ENCODE measurements at regions not wholly inside any gene's neighbourhood (a gene's known extent, or its start where the extent isn't known, plus 50 kb on each side); places are given as distances from the start of the nearest gene placed in this dataset.

- no peak for DNase-seq
Measured at GRCh38 chr10:59090817-59091622, 85.4 kb upstream of the PHYHIPL start.

GRCh38 chr10:59093461-59093860 lies 83.0 kb upstream of the PHYHIPL start:
- DNase-seq = no peak

- no peak for DNase-seq
Measured at GRCh38 chr10:59096631-59097030, 79.8 kb upstream of the PHYHIPL start.

- DNase-seq = no peak
Measured at GRCh38 chr10:59098387-59098786, 78.1 kb upstream of the PHYHIPL start.

- no peak for DNase-seq
Measured at GRCh38 chr10:59098831-59099452, 77.5 kb upstream of the PHYHIPL start.

- no peak for DNase-seq
Measured at GRCh38 chr10:59099481-59099880, 77.0 kb upstream of the PHYHIPL start.

GRCh38 chr10:59102394-59102793 lies 74.0 kb upstream of the PHYHIPL start:
- no peak for DNase-seq

GRCh38 chr10:59104186-59104585 lies 72.3 kb upstream of the PHYHIPL start:
- no peak for DNase-seq

- no peak for DNase-seq
Measured at GRCh38 chr10:59106441-59106840, 70.0 kb upstream of the PHYHIPL start.

- no peak for DNase-seq
Measured at GRCh38 chr10:59107147-59107546, 69.3 kb upstream of the PHYHIPL start.

GRCh38 chr10:59108296-59108870 lies 68.1 kb upstream of the PHYHIPL start:
- no peak for DNase-seq

GRCh38 chr10:59108886-59109288 lies 67.6 kb upstream of the PHYHIPL start:
- no peak for DNase-seq

- no peak for DNase-seq
Measured at GRCh38 chr10:59109826-59110225, 66.6 kb upstream of the PHYHIPL start.

GRCh38 chr10:59124187-59124586 lies 52.3 kb upstream of the PHYHIPL start:
- no peak for DNase-seq

- no peak for DNase-seq
Measured at GRCh38 chr10:59125666-59126065, 50.8 kb upstream of the PHYHIPL start.

- no peak for DNase-seq
Measured at GRCh38 chr10:59126261-59126660, 50.2 kb upstream of the PHYHIPL start.

Data from NCI-H510A treated with DMSO at 0.1 percent for 48 hours (cell line).